GM23338 (cell line): ENCODE measurements at regions not wholly inside any gene's neighbourhood (a gene's known extent, or its start where the extent isn't known, plus 50 kb on each side); places are given as distances from the start of the nearest gene placed in this dataset.

Source experiments
- ATAC-seq: fragments of 200-7000 bp; cut with Tn5 transposase; 3 replicates; pipeline ENCODE4 v1.9.1; 2020
- DNase-seq: peaks from one replicate; pipeline ENCODE4 v3.0.0-alpha.2; 2015; ENCODE audit warnings: low spot score
- H2AFZ ChIP-seq: fragments of 200-600 bp; sonication (generic); 2 replicates; pipeline ENCODE4 v1.8.0; 2016; ENCODE audit warnings: antibody characterized with exemption, mild to moderate bottlenecking, moderate library complexity
- H3F3A ChIP-seq: fragments of 200-600 bp; sonication (generic); replicated peaks from 2 replicates; pipeline ENCODE4 v1.8.0; 2017; ENCODE audit warnings: antibody characterized with exemption, mixed run types, low read depth
- H3K27ac ChIP-seq: fragments of 200-600 bp; sonication (generic); 2 replicates; pipeline ENCODE4 v1.6.1; 2016; ENCODE audit warnings: low read depth
- H3K27me3 ChIP-seq: fragments of 200-600 bp; sonication (generic); 2 replicates; pipeline ENCODE4 v1.8.0; 2016; ENCODE audit warnings: mild to moderate bottlenecking, mixed run types, moderate library complexity; ENCODE audit not compliant: insufficient read depth
- H3K36me3 ChIP-seq: fragments of 200-600 bp; sonication (generic); 2 replicates; pipeline ENCODE4 v1.8.0; 2016; ENCODE audit warnings: mild to moderate bottlenecking; ENCODE audit not compliant: insufficient read depth
- H3K4me1 ChIP-seq: fragments of 200-600 bp; sonication (generic); 2 replicates; pipeline ENCODE4 v1.8.0; 2016; ENCODE audit warnings: mild to moderate bottlenecking, moderate library complexity; ENCODE audit not compliant: insufficient read depth
- H3K4me2 ChIP-seq: fragments of 200-600 bp; sonication (generic); 2 replicates; pipeline ENCODE4 v1.7.1; 2017; ENCODE audit warnings: mixed run types
- H3K4me3 ChIP-seq: fragments of 200-600 bp; sonication (generic); 2 replicates; pipeline ENCODE4 v1.6.1; 2016; ENCODE audit warnings: mixed run types
- H3K79me2 ChIP-seq: fragments of 200-600 bp; sonication (generic); replicated peaks from 2 replicates; pipeline ENCODE4 v1.8.0; 2017; ENCODE audit warnings: mild to moderate bottlenecking; ENCODE audit not compliant: insufficient read depth
- H3K9me2 ChIP-seq: fragments of 200-600 bp; sonication (generic); 2 replicates; pipeline ENCODE4 v1.8.0; 2017; ENCODE audit not compliant: insufficient read depth
- H4K20me1 ChIP-seq: fragments of 200-600 bp; sonication (generic); replicated peaks from 2 replicates; pipeline ENCODE4 v1.8.0; 2017; ENCODE audit warnings: mild to moderate bottlenecking; ENCODE audit not compliant: insufficient read depth
- H3K27ac Mint-ChIP-seq: 2 replicates; pipeline ENCODE4 v1.8.0; 2020; ENCODE audit warnings: inconsistent platforms, mild to moderate bottlenecking, moderate library complexity, mixed read lengths
- H3K27me3 Mint-ChIP-seq: 3 replicates; pipeline ENCODE4 v1.8.0; 2022; ENCODE audit warnings: low read depth, mild to moderate bottlenecking, moderate library complexity, mixed read lengths, inconsistent platforms; ENCODE audit not compliant: insufficient read depth, poor library complexity
- H3K36me3 Mint-ChIP-seq: 3 replicates; pipeline ENCODE4 v1.8.0; 2021; ENCODE audit warnings: low read depth, mild to moderate bottlenecking, inconsistent platforms, moderate library complexity, mixed read lengths
- H3K4me1 Mint-ChIP-seq: 3 replicates; pipeline ENCODE4 v1.8.0; 2020; ENCODE audit warnings: mild to moderate bottlenecking, inconsistent platforms, mixed read lengths
- H3K4me3 Mint-ChIP-seq: 3 replicates; pipeline ENCODE4 v1.8.0; 2021; ENCODE audit warnings: moderate library complexity, mild to moderate bottlenecking, inconsistent platforms, mixed read lengths
- H3K9me3 Mint-ChIP-seq: 3 replicates; pipeline ENCODE4 v1.8.0; 2020; ENCODE audit warnings: moderate library complexity, mild to moderate bottlenecking, inconsistent platforms, mixed read lengths
- CREB1 ChIP-seq: fragments of 250-450 bp; sonication (Bioruptor Pico); IDR thresholded peaks from 2 replicates; pipeline ENCODE4 v1.5.0; 2020; ENCODE audit warnings: low read depth, mild to moderate bottlenecking, moderate library complexity
- EZH2 ChIP-seq: fragments of 200-600 bp; sonication (generic); IDR thresholded peaks from one replicate; pipeline ENCODE4 v1.8.0; 2017; ENCODE audit warnings: antibody characterized with exemption, mild to moderate bottlenecking, low read depth; ENCODE audit not compliant: unreplicated experiment
- NANOG ChIP-seq: IDR thresholded peaks from 2 replicates; pipeline ENCODE4 v1.6.1; 2016; ENCODE audit warnings: antibody characterized with exemption, borderline replicate concordance
- POLR2AphosphoS5 ChIP-seq: IDR thresholded peaks from 2 replicates; pipeline ENCODE4 v1.6.1; 2016; ENCODE audit warnings: antibody characterized with exemption, low read depth
- ZNF114 ChIP-seq: fragments of 250-450 bp; sonication (Bioruptor Pico); IDR thresholded peaks from 2 replicates; pipeline ENCODE4 v1.5.0; 2020; ENCODE audit warnings: mild to moderate bottlenecking, moderate library complexity
- ZNF331 ChIP-seq: fragments of 250-450 bp; sonication (Bioruptor Pico); IDR thresholded peaks from 2 replicates; pipeline ENCODE4 v1.5.0; 2020; ENCODE audit warnings: low read depth, mild to moderate bottlenecking, moderate library complexity
- TF ChIP-seq, protein P1 (sequence below): IDR thresholded peaks from one replicate; pipeline ENCODE4 v1.6.1; 2018; ENCODE audit warnings: antibody characterized with exemption; ENCODE audit not compliant: unreplicated experiment
- TF ChIP-seq, protein P2 (sequence below), 2 experiments: fragments of 200-600 bp in 1 of 2; sonication (generic) in 1 of 2; conservative IDR thresholded peaks; 2 replicates each; pipeline versions ENCODE4 v1.5.1 to v1.6.1; 2016 to 2017; ENCODE audit warnings: antibody characterized with exemption in 2 of 2, low read depth in 2 of 2, mild to moderate bottlenecking in 2 of 2, moderate library complexity in 1 of 2

- TF ChIP-seq EZH2, result no peak
These were observed 117.5 kb upstream of the ID4 start (continued) for GRCh38 chr6:19719691-19720128.

DNA sequence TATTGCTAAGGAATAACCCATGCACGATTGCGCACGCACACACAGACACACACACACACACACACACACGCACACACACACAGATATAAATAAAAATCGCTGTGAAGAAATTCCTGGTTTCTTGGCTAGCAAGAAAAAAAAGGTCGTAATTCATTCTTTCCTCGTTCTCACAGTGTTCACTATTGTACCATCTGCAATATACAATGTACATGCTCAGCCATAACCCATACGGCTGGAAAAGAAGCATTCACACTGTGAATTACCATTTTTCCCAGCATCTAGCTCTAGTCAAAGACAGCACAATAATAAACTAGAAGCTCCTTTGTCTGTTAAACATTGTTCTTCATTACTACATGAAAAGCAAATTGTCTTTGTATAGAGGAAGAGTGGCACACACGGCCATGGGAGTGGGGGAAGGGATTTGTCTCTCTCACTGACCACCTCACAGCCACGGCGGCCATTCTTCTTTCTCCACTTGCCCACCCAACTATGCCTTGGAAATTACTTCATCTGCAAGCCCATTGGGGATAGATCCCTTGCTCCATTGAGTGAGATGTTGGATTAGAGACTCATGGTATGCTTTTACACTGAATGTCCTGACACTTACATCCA is 115.3 kb upstream of the ID4 start:
- Mint-ChIP-seq H3K4me3 (no peak overlapping the region), H3K27me3 (peaks cover 2% of the 10 kb centered on the region)
- DNase-seq, result no peak

DNA sequence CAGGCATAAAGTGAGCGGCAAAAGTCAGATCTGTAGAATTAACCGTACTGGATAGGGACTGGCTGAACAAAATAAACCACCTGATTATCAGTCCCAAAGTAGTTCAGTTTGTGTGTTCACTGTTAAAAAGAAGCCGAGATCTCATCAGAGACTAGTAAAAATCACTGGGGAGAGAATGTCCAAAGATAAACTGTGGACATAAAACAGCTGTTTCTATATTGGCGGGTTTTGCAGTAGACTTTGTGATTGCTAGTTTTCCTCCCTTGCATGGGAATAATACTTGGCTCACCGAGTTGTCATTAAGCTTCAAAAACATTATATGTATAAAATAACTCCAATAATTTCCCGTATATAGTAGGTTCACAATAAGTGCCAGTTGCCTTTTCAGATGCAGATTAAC is 114.2 kb upstream of the ID4 start:
- Mint-ChIP-seq H3K27me3 (peaks cover 2% of the 10 kb centered on the region), H3K4me1 (peaks cover 31% of the 10 kb centered on the region), H3K4me3 (no peak overlapping the region), H3K9me3 (peaks cover under 1% of the 10 kb centered on the region; the same call in 1 of the 3 replicates), H3K36me3 (no peaks in the 10 kb centered on the region), H3K27ac (peak overlapping the region; percentile 2; the same call in 1 of the 2 replicates)
- H3K4me3 ChIP-seq, result no peak overlapping the region
- no peak overlapping the region for H2AFZ ChIP-seq
- no peaks in the 10 kb centered on the region for H4K20me1 ChIP-seq
- no peaks in the 10 kb centered on the region for H3K9me2 ChIP-seq
- H3K27me3 ChIP-seq, result no peaks in the 10 kb centered on the region
- H3K4me1 ChIP-seq, result peaks cover 30% of the 10 kb centered on the region
- no peaks in the 10 kb centered on the region for H3K36me3 ChIP-seq
- ATAC-seq, result no peak
- no peak overlapping the region for H3K27ac ChIP-seq
- H3K79me2 ChIP-seq, result no peaks in the 10 kb centered on the region
- no peak for DNase-seq
- H3F3A ChIP-seq, result no peaks in the 10 kb centered on the region
- no peak overlapping the region for H3K4me2 ChIP-seq
- no peak for TF ChIP-seq ZNF331 (CRISPR knock-in tag)
- TF ChIP-seq, protein P1, sequence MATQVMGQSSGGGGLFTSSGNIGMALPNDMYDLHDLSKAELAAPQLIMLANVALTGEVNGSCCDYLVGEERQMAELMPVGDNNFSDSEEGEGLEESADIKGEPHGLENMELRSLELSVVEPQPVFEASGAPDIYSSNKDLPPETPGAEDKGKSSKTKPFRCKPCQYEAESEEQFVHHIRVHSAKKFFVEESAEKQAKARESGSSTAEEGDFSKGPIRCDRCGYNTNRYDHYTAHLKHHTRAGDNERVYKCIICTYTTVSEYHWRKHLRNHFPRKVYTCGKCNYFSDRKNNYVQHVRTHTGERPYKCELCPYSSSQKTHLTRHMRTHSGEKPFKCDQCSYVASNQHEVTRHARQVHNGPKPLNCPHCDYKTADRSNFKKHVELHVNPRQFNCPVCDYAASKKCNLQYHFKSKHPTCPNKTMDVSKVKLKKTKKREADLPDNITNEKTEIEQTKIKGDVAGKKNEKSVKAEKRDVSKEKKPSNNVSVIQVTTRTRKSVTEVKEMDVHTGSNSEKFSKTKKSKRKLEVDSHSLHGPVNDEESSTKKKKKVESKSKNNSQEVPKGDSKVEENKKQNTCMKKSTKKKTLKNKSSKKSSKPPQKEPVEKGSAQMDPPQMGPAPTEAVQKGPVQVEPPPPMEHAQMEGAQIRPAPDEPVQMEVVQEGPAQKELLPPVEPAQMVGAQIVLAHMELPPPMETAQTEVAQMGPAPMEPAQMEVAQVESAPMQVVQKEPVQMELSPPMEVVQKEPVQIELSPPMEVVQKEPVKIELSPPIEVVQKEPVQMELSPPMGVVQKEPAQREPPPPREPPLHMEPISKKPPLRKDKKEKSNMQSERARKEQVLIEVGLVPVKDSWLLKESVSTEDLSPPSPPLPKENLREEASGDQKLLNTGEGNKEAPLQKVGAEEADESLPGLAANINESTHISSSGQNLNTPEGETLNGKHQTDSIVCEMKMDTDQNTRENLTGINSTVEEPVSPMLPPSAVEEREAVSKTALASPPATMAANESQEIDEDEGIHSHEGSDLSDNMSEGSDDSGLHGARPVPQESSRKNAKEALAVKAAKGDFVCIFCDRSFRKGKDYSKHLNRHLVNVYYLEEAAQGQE, result no peak
- TF ChIP-seq NANOG, result no peak
- no peak for TF ChIP-seq CREB1
- TF ChIP-seq, protein P2, sequence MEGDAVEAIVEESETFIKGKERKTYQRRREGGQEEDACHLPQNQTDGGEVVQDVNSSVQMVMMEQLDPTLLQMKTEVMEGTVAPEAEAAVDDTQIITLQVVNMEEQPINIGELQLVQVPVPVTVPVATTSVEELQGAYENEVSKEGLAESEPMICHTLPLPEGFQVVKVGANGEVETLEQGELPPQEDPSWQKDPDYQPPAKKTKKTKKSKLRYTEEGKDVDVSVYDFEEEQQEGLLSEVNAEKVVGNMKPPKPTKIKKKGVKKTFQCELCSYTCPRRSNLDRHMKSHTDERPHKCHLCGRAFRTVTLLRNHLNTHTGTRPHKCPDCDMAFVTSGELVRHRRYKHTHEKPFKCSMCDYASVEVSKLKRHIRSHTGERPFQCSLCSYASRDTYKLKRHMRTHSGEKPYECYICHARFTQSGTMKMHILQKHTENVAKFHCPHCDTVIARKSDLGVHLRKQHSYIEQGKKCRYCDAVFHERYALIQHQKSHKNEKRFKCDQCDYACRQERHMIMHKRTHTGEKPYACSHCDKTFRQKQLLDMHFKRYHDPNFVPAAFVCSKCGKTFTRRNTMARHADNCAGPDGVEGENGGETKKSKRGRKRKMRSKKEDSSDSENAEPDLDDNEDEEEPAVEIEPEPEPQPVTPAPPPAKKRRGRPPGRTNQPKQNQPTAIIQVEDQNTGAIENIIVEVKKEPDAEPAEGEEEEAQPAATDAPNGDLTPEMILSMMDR (conservative IDR thresholded peaks at IDR 0.05; ENCODE audit: low read depth in 2 of 2), result no peak
- no peak for TF ChIP-seq POLR2AphosphoS5
- TF ChIP-seq ZNF114 (CRISPR knock-in tag), result no peak

More for the DNA sequence above, 115.3 kb upstream of the ID4 start:
- Histone ChIP-seq H2AFZ (no peak overlapping the region; the same call in 1 of the 2 replicates), H3K79me2 (no peaks in the 10 kb centered on the region), H3K27me3 (no peaks in the 10 kb centered on the region), H3K27ac (no peak overlapping the region), H3K4me2 (no peak overlapping the region), H3K36me3 (no peaks in the 10 kb centered on the region), H3K9me2 (no peaks in the 10 kb centered on the region), H3F3A (no peaks in the 10 kb centered on the region), H4K20me1 (no peaks in the 10 kb centered on the region), H3K4me3 (no peak overlapping the region), H3K4me1 (peaks cover 30% of the 10 kb centered on the region)
- Mint-ChIP-seq H3K36me3 (no peaks in the 10 kb centered on the region), H3K9me3 (peaks cover 2% of the 10 kb centered on the region; the same call in 1 of the 3 replicates), H3K27ac (no peak overlapping the region), H3K4me1 (peaks cover 31% of the 10 kb centered on the region)
- no peak for ATAC-seq
- TF ChIP-seq NANOG, result no peak
- TF ChIP-seq, protein P1, result no peak
